Nephron progenitor cell (in vitro differentiated cells): ENCODE measurements at regions not wholly inside any gene's neighbourhood (a gene's known extent, or its start where the extent isn't known, plus 50 kb on each side); places are given as distances from the start of the nearest gene placed in this dataset.

Experiments used
- DNase-seq: peaks from one replicate; pipeline ENCODE4 v3.0.0; 2021
- H3K27ac Mint-ChIP-seq: 2 replicates; pipeline ENCODE4 v1.8.0; 2021; ENCODE audit warnings: mild to moderate bottlenecking, moderate library complexity, mixed read lengths
- H3K27me3 Mint-ChIP-seq: 2 replicates; pipeline ENCODE4 v1.8.0; 2021; ENCODE audit warnings: mild to moderate bottlenecking, low read depth, mixed read lengths; ENCODE audit not compliant: poor library complexity
- H3K36me3 Mint-ChIP-seq: 2 replicates; pipeline ENCODE4 v1.8.0; 2021; ENCODE audit warnings: low read depth, mixed read lengths
- H3K4me1 Mint-ChIP-seq: 2 replicates; pipeline ENCODE4 v1.8.0; 2021; ENCODE audit warnings: mixed read lengths
- H3K4me3 Mint-ChIP-seq: 2 replicates; pipeline ENCODE4 v1.8.0; 2021; ENCODE audit warnings: mild to moderate bottlenecking, moderate library complexity, mixed read lengths
- H3K9me3 Mint-ChIP-seq: 2 replicates; pipeline ENCODE4 v1.8.0; 2021; ENCODE audit warnings: mild to moderate bottlenecking, moderate library complexity, mixed read lengths
- TF ChIP-seq, protein P1 (sequence below): fragments of 200-600 bp; sonication (generic); IDR thresholded peaks from 2 replicates; pipeline ENCODE4 v1.5.0; 2021; ENCODE audit warnings: antibody characterized with exemption

DNA sequence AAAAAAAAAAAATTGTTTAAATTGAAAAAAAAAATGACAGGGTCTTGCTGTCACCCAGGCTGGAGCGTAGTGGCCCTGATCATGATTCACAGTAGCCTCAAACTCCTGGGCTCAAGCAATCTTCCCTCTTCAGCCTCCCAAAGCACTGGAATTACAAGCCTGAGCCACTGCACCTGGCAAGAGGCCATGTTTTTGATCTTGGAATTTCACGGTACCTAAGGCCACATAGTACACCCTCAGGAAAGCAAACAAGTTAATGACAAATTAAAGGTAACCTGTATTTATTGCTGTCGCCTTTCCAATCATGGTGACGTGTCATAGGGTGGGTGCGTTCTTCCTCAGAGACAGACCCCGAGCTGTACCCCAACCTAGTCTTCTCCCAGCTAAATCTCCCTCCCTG lies 79.2 kb downstream of the LINC00237 start:
- Mint-ChIP-seq H3K27me3 (peaks cover 6% of the 10 kb centered on the region), H3K9me3 (no peaks in the 10 kb centered on the region), H3K4me3 (no peak overlapping the region), H3K27ac (no peak overlapping the region), H3K4me1 (peaks cover 21% of the 10 kb centered on the region), H3K36me3 (no peaks in the 10 kb centered on the region)
- no peak for DNase-seq
- TF ChIP-seq, protein P1, sequence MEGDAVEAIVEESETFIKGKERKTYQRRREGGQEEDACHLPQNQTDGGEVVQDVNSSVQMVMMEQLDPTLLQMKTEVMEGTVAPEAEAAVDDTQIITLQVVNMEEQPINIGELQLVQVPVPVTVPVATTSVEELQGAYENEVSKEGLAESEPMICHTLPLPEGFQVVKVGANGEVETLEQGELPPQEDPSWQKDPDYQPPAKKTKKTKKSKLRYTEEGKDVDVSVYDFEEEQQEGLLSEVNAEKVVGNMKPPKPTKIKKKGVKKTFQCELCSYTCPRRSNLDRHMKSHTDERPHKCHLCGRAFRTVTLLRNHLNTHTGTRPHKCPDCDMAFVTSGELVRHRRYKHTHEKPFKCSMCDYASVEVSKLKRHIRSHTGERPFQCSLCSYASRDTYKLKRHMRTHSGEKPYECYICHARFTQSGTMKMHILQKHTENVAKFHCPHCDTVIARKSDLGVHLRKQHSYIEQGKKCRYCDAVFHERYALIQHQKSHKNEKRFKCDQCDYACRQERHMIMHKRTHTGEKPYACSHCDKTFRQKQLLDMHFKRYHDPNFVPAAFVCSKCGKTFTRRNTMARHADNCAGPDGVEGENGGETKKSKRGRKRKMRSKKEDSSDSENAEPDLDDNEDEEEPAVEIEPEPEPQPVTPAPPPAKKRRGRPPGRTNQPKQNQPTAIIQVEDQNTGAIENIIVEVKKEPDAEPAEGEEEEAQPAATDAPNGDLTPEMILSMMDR = no peak

DNA sequence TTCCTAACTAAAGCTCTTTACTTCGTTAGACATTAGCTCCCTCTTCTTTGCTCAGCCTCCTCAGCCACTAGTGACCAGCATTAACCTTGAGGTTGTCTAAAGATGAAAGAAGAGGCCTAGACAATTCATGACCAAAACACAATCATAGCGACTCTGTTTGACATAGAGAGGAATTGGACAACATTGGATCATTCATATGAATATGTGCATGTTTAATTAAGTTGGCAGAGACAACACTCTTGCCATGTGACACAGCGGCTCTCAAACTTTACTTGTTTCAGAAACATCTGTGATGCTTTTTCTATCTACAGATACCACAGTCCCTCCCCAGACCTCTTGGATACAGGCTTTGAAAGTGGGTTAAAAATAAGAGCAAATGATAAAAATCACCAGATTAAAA lies 81.7 kb downstream of the LINC00237 start:
- peaks cover 30% of the 10 kb centered on the region for H3K4me1 Mint-ChIP-seq
- no peak overlapping the region for H3K4me3 Mint-ChIP-seq
- no peak overlapping the region for H3K27ac Mint-ChIP-seq
- no peaks in the 10 kb centered on the region for H3K9me3 Mint-ChIP-seq
- no peaks in the 10 kb centered on the region for H3K36me3 Mint-ChIP-seq
- TF ChIP-seq, protein P1 = no peak
- peaks cover 4% of the 10 kb centered on the region for H3K27me3 Mint-ChIP-seq
- DNase-seq = no peak

DNA sequence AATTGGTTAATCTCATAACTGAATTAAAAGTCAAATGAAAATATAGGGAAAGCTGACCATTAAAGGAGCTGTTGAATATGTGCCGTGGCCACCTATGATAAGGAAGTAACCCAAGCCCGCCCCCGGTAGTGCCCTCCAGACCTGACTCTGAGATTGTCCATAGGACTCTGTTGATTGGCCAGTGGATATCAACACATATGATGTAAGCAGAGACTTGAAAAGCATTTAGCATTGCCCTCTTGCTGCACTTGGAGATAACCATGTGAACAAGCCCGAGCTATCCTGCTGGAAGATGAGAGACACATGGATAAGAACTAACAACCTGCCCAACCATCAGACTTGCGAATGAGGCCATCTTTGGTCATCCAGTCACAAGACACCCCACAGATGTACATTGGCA lies 83.2 kb downstream of the LINC00237 start:
- H3K4me3 Mint-ChIP-seq = no peak overlapping the region
- no peak overlapping the region for H3K27ac Mint-ChIP-seq
- H3K36me3 Mint-ChIP-seq = no peaks in the 10 kb centered on the region
- peaks cover 4% of the 10 kb centered on the region for H3K27me3 Mint-ChIP-seq
- no peak for DNase-seq
- TF ChIP-seq, protein P1 = no peak
- H3K9me3 Mint-ChIP-seq = no peaks in the 10 kb centered on the region
- H3K4me1 Mint-ChIP-seq = peaks cover 33% of the 10 kb centered on the region

DNA sequence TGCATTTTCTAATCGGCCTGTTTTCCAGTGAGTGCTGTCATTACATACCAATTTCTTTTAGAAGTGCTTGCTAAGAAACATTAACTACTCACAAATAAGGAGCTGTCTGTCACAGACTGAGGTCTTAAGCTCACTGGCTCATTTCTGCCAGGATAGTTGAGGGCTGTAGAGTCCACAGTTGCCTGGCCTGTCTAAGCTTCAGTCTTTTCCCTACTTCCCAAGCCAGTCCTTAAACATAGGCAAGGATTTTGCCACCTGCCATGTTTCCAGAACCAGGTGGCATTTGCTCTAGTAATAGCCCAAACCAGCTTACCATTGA lies 84.7 kb downstream of the LINC00237 start:
- DNase-seq = no peak
- H3K36me3 Mint-ChIP-seq = no peaks in the 10 kb centered on the region
- H3K27ac Mint-ChIP-seq = no peak overlapping the region
- H3K27me3 Mint-ChIP-seq = peaks cover 4% of the 10 kb centered on the region
- TF ChIP-seq, protein P1 = no peak
- H3K4me1 Mint-ChIP-seq = peaks cover 40% of the 10 kb centered on the region
- no peaks in the 10 kb centered on the region for H3K9me3 Mint-ChIP-seq
- no peak overlapping the region for H3K4me3 Mint-ChIP-seq

DNA sequence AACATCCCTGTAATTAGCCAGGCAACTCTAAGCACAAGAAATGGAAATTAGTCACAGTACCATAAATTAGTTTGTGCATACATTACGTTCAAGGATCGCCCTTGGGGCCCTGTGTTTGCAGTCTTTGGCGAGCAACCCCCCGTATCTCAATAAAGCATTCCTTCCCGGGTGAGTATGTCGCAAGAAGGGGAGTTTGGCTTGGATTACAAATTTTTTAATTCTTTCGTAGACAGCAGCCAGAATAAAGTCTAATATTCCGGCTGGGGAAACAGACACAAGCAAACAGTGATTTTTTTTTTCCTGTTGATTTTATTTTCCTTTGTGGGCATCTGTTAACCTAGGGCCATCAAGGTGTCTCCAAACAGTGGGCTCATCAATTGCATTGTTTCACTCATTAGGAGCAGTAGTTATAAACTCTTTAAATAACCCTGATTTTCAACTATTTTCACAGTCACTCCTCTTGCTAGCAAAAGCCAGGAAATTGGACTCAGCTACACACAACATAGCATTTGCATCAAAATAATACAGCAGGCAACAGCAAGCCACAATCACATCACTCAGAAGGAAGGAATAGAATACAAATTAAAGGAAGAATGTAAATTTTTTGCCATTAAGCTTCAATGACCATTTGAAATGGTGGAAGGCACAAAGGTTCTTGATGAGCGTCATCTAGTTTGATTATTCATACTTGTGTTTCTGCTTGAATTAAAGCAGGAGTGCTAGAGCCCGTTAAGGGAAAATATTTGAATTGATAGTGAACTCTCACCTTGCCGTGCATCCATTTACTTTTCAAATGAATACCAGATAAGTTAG lies 85.3 kb downstream of the LINC00237 start:
- no peak for DNase-seq
- H3K4me3 Mint-ChIP-seq = no peak overlapping the region
- H3K27ac Mint-ChIP-seq = no peak overlapping the region
- TF ChIP-seq, protein P1 = no peak
- H3K27me3 Mint-ChIP-seq = peaks cover 4% of the 10 kb centered on the region
- no peaks in the 10 kb centered on the region for H3K36me3 Mint-ChIP-seq
- peaks cover 40% of the 10 kb centered on the region for H3K4me1 Mint-ChIP-seq
- H3K9me3 Mint-ChIP-seq = no peaks in the 10 kb centered on the region
